NCI-H1092 treated with DMSO at 0.1 percent for 48 hours (cell line): ENCODE measurements at regions not wholly inside any gene's neighbourhood (a gene's known extent, or its start where the extent isn't known, plus 50 kb on each side); places are given as distances from the start of the nearest gene placed in this dataset.

ENCODE experiments used
- DNase-seq: peaks from one replicate; lab custom pipeline; 2025; lab: John Stamatoyannopoulos, UW

DNA sequence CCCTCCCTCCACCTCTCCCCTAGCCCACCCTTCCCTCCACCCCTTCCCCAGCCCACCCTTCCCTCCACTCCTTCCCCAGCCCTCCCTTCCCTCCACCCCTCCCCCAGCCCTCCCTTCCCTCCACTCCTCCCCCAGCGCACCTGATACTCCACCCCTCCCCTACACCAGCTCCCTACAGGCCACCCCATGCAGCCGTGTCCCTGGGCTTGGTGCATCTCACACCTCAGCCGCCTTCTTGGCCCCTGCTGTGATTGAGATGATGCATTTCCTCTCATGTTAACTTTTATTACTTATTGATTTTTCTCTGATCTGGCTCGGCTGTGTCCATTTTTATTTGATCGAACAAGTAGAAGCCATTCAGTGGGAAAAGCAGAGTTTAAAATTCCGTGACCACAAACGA lies 243.8 kb downstream of the MATN1 start:
- DNase-seq: no peak

DNA sequence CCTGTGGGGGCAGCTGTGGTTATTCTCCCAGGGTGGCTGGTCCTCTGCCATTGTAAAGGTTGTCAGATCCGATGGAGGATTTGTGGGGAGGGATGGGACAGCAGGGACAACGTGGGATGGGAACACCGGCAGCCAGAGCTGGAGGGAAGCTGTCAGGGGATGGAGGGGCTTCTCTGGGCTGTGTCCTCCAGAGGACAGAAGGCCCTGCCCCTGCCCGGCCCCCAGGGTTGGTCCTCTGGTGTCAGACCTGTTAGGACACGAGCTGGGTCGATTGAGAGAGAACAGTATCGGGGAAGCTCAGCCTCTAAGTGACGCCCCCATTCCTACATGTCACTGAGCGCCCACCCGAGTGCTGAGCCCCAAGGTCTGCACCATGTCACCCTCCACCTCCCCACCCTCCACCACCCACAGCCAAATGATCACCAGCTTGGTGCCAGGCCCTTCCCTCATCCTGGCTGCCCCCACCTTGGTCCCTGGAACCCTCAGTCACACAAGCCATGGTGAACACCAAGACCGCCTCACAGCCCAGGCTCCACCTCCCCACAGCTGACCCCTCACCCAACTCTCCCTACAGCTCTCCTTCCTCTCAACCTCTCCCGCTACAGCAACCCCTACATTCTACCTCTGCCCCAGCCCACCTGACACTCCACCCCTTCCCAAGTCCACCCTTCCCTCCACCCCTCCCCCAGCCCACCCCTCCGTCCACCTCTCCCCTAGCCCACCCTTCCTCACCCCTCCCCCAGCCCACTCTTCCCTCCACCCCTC lies 244.4 kb downstream of the MATN1 start:
- DNase-seq: no peak

DNA sequence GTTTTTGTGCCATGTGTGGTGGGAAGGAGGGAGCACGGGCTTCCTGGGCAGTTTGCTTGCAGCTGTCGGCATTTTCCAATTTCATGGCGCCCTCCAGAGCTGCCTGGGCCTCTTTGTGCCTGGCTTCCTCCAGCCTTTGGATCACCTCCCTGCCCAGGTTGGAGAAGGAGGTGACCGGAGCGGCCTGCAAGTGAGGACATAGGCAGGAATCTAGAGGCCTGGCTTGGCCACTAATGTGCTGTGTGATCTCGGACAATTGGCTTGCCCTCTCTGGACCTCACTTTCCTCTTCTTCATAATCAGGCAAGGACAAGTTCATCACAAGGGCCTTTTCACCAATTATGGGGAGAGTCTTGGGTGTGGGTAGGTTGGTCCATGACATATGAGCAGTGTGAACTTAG lies 245.1 kb downstream of the MATN1 start:
- no peak for DNase-seq

GRCh38 chr1:30477588-30477987 lies 245.8 kb downstream of the MATN1 start:
- DNase-seq: no peak

DNA sequence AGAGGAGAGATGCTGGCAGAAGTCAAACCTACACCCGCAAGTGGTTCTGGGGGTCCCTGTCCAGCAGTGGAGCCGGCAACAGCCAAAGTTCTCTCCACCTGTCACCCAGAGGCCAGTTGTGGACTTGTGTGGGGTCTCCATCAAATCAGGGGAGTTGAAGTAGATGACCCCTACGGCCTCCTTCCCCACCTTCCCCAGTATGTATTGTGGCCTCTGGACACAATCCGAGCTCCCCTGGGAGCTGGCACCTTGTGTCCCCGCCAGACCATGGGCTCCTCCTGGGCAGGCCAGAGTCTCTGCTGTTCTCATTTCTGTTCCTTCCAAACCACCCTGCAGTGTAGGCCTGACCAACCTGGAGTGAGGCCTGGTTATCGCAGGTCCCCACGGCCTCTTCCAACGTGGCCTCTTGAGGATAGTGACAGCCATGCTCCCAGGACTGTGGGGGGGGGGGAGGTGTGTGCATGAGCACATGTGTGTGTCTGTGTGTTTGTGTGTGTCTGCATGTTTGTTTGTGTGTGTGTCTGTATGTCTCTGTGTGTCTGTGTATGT lies 246.4 kb downstream of the MATN1 start:
- DNase-seq: no peak

GRCh38 chr1:30476476-30476875 lies 246.9 kb downstream of the MATN1 start:
- DNase-seq: no peak

- no peak for DNase-seq
Observed at GRCh38 chr1:30475966-30476365, 247.4 kb downstream of the MATN1 start.

GRCh38 chr1:30475201-30475600 lies 248.2 kb downstream of the MATN1 start:
- no peak for DNase-seq

- no peak for DNase-seq
Observed at GRCh38 chr1:30474818-30475200, 248.6 kb downstream of the MATN1 start.

- DNase-seq: no peak
Observed at GRCh38 chr1:30473922-30474817, 249.2 kb downstream of the MATN1 start.

GRCh38 chr1:30472526-30472925 lies 250.9 kb downstream of the MATN1 start:
- DNase-seq: no peak

- DNase-seq: no peak
Observed at GRCh38 chr1:30472009-30472408, 251.4 kb downstream of the MATN1 start.

- no peak for DNase-seq
Observed at GRCh38 chr1:30471307-30471706, 252.1 kb downstream of the MATN1 start.

- DNase-seq: no peak
Observed at GRCh38 chr1:30469426-30469825, 254.0 kb downstream of the MATN1 start.

DNA sequence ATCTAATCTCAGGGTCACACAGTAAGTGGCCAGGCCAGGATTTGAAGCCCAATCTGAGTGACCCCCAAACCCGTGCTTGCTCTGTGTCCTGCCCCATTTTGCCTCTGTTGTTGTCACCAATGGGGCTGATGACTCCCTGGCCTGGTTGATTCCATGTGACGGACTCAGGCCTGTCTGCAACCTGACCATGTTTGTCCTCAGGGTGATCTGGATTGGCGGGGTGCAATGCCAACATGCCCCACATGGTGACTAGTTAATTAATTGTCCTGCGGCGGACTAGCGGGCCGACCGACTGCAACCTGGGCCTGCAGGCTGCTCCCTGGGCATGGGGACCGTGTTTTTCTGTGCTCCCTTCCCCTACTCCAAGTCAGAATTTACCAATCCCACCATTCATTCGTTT lies 256.3 kb downstream of the MATN1 start:
- no peak for DNase-seq

GRCh38 chr1:30466610-30467009 lies 256.8 kb downstream of the MATN1 start:
- no peak for DNase-seq

DNA sequence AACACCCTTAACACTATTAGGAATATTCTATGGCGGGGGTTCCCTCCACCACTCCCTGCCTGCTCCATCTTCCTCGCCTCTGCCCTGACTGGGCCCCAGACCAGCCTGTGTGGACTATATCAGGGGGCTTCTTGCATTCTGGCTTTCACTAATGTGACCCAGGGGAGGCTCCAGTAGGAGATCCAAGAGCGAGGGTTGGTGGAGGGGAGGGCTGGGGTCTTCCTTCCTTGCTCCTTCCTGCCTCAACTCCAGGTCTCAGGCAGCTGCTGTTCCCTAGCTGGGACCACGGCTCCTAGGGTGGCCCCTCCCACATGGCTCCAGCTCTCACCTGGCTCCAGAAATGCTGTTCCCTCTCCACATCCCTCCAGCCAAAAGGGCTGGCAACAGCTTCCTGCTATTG lies 257.4 kb downstream of the MATN1 start:
- no peak for DNase-seq

- DNase-seq: no peak
Observed at GRCh38 chr1:30465096-30465495, 258.3 kb downstream of the MATN1 start.

GRCh38 chr1:30464187-30464617 lies 259.2 kb downstream of the MATN1 start:
- no peak for DNase-seq

DNA sequence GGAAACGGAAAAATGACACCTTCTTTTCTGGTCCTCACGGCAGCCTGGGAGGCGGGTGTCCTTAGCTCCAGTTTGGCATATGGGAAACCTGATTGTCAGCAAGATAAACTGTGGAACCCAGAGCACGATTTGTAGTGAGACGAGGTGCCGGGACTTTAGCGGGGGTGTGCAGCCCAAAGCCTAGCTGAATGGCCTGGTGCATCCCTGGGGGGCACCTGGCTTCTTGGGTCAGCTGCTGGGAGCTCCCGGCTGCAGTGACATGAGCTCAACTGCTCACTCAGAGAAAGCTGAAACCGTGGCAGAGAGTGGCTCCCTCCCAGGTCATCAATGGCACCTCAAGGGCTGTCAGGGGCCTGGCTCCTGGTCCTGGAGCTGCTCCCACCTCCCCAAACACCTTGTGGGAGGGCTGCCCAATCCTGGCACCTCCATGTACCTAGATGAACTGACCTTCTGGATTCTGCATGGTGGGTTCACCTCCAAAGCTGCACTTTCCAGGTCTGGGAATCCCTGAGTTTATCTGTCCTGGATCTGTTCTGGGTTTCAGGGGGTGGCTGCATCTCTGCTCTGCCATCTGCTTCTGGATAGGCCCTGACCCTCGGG lies 260.5 kb downstream of the MATN1 start:
- no peak for DNase-seq

DNA sequence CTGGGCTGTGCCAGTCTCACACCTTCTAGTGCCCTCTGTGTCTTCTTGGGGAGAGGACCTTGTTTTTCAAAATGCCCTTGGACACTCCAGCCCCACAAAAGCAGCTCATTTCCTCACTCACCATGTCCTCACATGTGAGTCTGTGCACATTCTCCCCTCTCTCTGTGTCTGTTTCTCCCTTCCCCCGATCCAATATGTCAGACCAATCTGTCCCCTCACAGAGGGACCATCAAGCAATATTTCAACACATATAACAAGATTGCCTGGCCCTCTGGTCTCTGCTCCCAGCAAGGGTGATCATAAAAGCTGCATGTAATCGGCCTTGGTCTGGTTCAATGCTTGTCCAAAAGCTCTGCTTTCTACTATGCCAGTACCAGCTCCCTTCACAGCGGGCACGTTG lies 261.2 kb downstream of the MATN1 start:
- no peak for DNase-seq

- no peak for DNase-seq
Observed at GRCh38 chr1:30461640-30462039, 261.7 kb downstream of the MATN1 start.

DNA sequence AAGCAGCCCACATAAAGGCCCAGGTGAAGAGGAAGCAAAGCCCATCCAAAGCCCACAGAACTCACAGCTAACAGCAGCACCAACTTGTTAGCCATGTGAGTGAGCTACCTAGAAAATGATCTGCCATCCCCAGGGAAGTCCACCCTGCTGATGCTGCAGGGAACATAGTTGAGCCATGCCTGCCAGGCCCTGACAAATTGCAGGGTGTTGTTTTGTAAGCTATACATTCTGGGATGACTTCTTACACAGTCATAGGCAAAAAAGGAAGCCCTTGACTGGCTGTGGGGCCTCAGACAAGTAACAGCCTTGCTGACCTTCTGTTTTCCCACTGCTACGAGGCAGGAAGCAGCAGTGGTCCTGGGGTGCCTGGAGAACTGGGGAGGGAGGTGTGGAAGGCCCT lies 262.7 kb downstream of the MATN1 start:
- no peak for DNase-seq
